Endodermal cell (in vitro differentiated cells): ENCODE measurements at regions not wholly inside any gene's neighbourhood (a gene's known extent, or its start where the extent isn't known, plus 50 kb on each side); places are given as distances from the start of the nearest gene placed in this dataset.

Source experiments
- DNase-seq: peaks from one replicate; pipeline ENCODE4 v3.0.0-alpha.2; 2017
- H3K27ac ChIP-seq: 2 replicates; pipeline ENCODE4 v1.5.1; 2013; ENCODE audit warnings: mild to moderate bottlenecking, low read depth, low read length, moderate library complexity
- H3K27me3 ChIP-seq: 2 replicates; pipeline ENCODE4 v1.6.1; 2013; ENCODE audit warnings: mild to moderate bottlenecking, low read length, moderate library complexity; ENCODE audit not compliant: insufficient read depth, control insufficient read depth, poor library complexity, severe bottlenecking
- H3K36me3 ChIP-seq: 2 replicates; pipeline ENCODE4 v1.7.0; 2013; ENCODE audit warnings: mild to moderate bottlenecking, low read length, moderate library complexity; ENCODE audit not compliant: control insufficient read depth, insufficient read depth
- H3K4me1 ChIP-seq: one replicate; pipeline ENCODE4 v1.7.0; 2013; ENCODE audit warnings: low read length; ENCODE audit not compliant: control insufficient read depth, insufficient read depth
- H3K4me3 ChIP-seq: 2 replicates; pipeline ENCODE4 v1.5.1; 2013; ENCODE audit warnings: mild to moderate bottlenecking, low read length, moderate library complexity
- H3K9ac ChIP-seq: 2 replicates; pipeline ENCODE4 v1.6.1; 2013; ENCODE audit warnings: mild to moderate bottlenecking, low read length, moderate library complexity; ENCODE audit not compliant: poor library complexity, severe bottlenecking; ENCODE audit errors: extremely low read depth
- H3K9me3 ChIP-seq: 2 replicates; pipeline ENCODE4 v1.6.1; 2013; ENCODE audit warnings: mild to moderate bottlenecking, low read length, moderate library complexity; ENCODE audit not compliant: control insufficient read depth
- H3K27ac Mint-ChIP-seq: 2 replicates; pipeline ENCODE4 v1.8.0; 2020; ENCODE audit warnings: mixed read lengths
- H3K27me3 Mint-ChIP-seq: 2 replicates; pipeline ENCODE4 v1.8.0; 2021; ENCODE audit warnings: mild to moderate bottlenecking, mixed read lengths; ENCODE audit not compliant: insufficient read depth
- H3K36me3 Mint-ChIP-seq: 2 replicates; pipeline ENCODE4 v1.8.0; 2020; ENCODE audit warnings: low read depth, mixed read lengths
- H3K4me1 Mint-ChIP-seq: 2 replicates; pipeline ENCODE4 v1.8.0; 2020; ENCODE audit warnings: mixed read lengths
- H3K4me3 Mint-ChIP-seq: 2 replicates; pipeline ENCODE4 v1.8.0; 2020; ENCODE audit warnings: mild to moderate bottlenecking, moderate library complexity, mixed read lengths
- H3K9me3 Mint-ChIP-seq: 2 replicates; pipeline ENCODE4 v1.8.0; 2020; ENCODE audit warnings: mild to moderate bottlenecking, mixed read lengths
- CTCF ChIP-seq: fragments of 200-600 bp; sonication (generic); conservative IDR thresholded peaks from 2 replicates; pipeline ENCODE4 v1.5.0; 2021; ENCODE audit warnings: antibody characterized with exemption, mild to moderate bottlenecking
- WGBS, 2 experiments: methylation state at CpG; one replicate each; pipeline versions ENCODE4 v1.1.5 to v1.1.7; 2013; ENCODE audit warnings: missing lambda C conversion rate in 2 of 2, mixed read lengths in 1 of 2; ENCODE audit not compliant: insufficient coverage in 1 of 2, insufficient read length in 1 of 2; 5-methylcytosine and 5-hydroxymethylcytosine counted together

DNA sequence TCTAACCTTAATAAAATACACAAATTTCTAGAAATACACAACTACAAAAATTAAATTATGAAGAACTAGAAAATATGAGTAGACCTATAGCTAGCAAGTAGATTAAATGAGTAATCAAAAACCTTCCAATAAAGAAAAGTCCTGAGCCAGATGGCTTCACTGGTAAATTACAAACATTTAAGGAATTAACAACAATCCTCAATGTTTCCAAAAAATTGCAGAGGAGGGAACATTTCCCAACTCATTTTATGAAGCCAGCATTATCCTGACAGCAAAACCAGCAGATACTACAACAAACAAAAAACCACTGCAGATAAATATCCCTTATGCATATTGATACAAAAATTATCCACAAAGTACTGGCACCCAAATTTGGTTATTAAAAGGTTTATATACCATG is 230.9 kb downstream of the COG6 start:
- Mint-ChIP-seq H3K4me1 (peaks cover 12% of the 10 kb centered on the region), H3K9me3 (peaks cover 10% of the 10 kb centered on the region), H3K36me3 (no peaks in the 10 kb centered on the region), H3K27me3 (peaks cover 2% of the 10 kb centered on the region), H3K4me3 (no peak overlapping the region), H3K27ac (no peak overlapping the region)
- no peak for DNase-seq
- H3K4me1 ChIP-seq: no peaks in the 10 kb centered on the region
- no peaks in the 10 kb centered on the region for H3K27me3 ChIP-seq
- peaks cover 24% of the 10 kb centered on the region for H3K9me3 ChIP-seq
- TF ChIP-seq CTCF: no peak
- H3K36me3 ChIP-seq: no peaks in the 10 kb centered on the region
- no peak overlapping the region for H3K9ac ChIP-seq
- H3K27ac ChIP-seq: no peak overlapping the region
- H3K4me3 ChIP-seq: no peak overlapping the region

GRCh38 chr13:39887387-39887786 is 231.9 kb downstream of the COG6 start:
- Mint-ChIP-seq H3K27me3 (peaks cover 2% of the 10 kb centered on the region), H3K36me3 (no peaks in the 10 kb centered on the region), H3K4me3 (no peak overlapping the region), H3K27ac (no peak overlapping the region), H3K9me3 (peaks cover 10% of the 10 kb centered on the region), H3K4me1 (peaks cover 12% of the 10 kb centered on the region)
- no peak overlapping the region for H3K4me3 ChIP-seq
- TF ChIP-seq CTCF: no peak
- no peaks in the 10 kb centered on the region for H3K4me1 ChIP-seq
- no peaks in the 10 kb centered on the region for H3K36me3 ChIP-seq
- H3K9ac ChIP-seq: no peak overlapping the region
- H3K9me3 ChIP-seq: peaks cover 24% of the 10 kb centered on the region
- no peak overlapping the region for H3K27ac ChIP-seq
- WGBS, 2 experiments: 94 to 100% methylated on average over 2 of the region's 2 CpGs
- DNase-seq: no peak
- no peaks in the 10 kb centered on the region for H3K27me3 ChIP-seq

DNA sequence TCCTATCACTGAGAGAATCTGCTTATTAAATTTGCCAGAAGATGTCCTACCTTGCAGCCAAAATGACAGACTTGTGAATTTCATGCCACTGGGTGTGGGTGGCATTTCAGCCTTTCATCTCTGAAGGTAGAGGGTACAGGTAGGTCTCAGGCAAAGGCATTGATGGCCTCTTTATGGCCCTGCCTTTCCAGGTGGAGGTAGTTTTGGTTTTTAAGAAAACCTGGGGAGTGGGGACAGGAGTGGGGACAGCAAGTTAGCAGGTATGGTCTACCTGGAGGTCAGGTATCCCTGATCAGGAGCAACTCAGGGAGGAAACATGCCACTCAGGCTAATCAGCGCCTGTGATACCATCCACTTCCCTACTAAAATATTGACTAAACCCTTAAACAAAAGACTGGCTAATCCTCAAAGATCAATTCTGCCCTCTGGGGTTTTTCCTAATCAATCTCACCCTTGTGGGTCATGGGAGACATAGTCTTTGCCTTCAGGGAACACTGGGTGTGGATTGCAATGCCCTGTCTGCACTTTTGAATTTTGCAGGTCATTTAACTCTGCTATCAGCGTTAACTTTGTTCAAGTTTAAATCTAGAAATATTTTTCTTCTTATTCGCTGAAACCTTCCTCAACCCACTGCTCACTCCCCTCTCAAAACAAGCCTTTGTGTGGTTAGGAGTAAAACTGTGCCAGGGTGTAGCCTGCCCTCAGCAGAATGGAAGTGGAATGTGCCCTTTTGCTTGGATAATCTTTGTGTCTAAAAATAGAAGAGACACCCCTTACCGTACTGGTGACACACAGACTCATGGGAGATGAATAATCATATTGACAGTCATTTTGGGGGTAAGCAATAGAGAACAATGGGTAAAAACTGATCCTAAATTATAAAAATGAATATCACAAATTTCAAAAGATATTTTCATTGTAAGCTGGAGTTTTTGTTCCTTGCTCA is 233.7 kb downstream of the COG6 start:
- TF ChIP-seq CTCF: no peak
- H3K27me3 ChIP-seq: no peaks in the 10 kb centered on the region
- H3K9ac ChIP-seq: no peak overlapping the region
- Mint-ChIP-seq H3K4me3 (no peak overlapping the region), H3K27me3 (peaks cover 2% of the 10 kb centered on the region), H3K36me3 (no peaks in the 10 kb centered on the region), H3K9me3 (peaks cover 4% of the 10 kb centered on the region), H3K4me1 (peaks cover 12% of the 10 kb centered on the region), H3K27ac (peak overlapping the region; percentile 46)
- no peak overlapping the region for H3K27ac ChIP-seq
- no peak overlapping the region for H3K4me3 ChIP-seq
- H3K36me3 ChIP-seq: no peaks in the 10 kb centered on the region
- H3K4me1 ChIP-seq: no peaks in the 10 kb centered on the region
- no peak for DNase-seq
- H3K9me3 ChIP-seq: peaks cover 14% of the 10 kb centered on the region
- WGBS, 2 experiments: 91% methylated on average over 3 of the region's 4 CpGs; no CpG with 5 or more reads in 1 of the 2 experiments
